Karpas-422 (cell line): ENCODE measurements at regions not wholly inside any gene's neighbourhood (a gene's known extent, or its start where the extent isn't known, plus 50 kb on each side); places are given as distances from the start of the nearest gene placed in this dataset.

Source experiments
- DNase-seq: peaks from one replicate; pipeline ENCODE4 v3.0.0-alpha.2; 2015
- H2AFZ ChIP-seq: fragments of 200-600 bp; sonication (generic); 2 replicates; pipeline ENCODE4 v1.6.1; 2014; ENCODE audit warnings: antibody characterized with exemption, low read length, mixed read lengths
- H3K27ac ChIP-seq: fragments of 200-600 bp; sonication (generic); 2 replicates; pipeline ENCODE4 v1.5.1; 2014; ENCODE audit warnings: mild to moderate bottlenecking, low read length, moderate library complexity
- H3K27me3 ChIP-seq: fragments of 200-600 bp; sonication (generic); 2 replicates; pipeline ENCODE4 v1.6.1; 2014; ENCODE audit warnings: low read length, mixed read lengths
- H3K36me3 ChIP-seq: fragments of 200-600 bp; sonication (generic); 2 replicates; pipeline ENCODE4 v1.6.1; 2014; ENCODE audit warnings: low read length, mixed read lengths; ENCODE audit not compliant: insufficient read depth
- H3K4me1 ChIP-seq: fragments of 200-600 bp; sonication (generic); 2 replicates; pipeline ENCODE4 v1.6.1; 2014; ENCODE audit warnings: mild to moderate bottlenecking, low read length, mixed read lengths
- H3K4me2 ChIP-seq: fragments of 200-600 bp; sonication (generic); 2 replicates; pipeline ENCODE4 v1.6.1; 2014; ENCODE audit warnings: low read length, low read depth, mild to moderate bottlenecking; ENCODE audit not compliant: poor library complexity, severe bottlenecking
- H3K4me3 ChIP-seq: fragments of 200-600 bp; sonication (generic); 2 replicates; pipeline ENCODE4 v1.5.1; 2014; ENCODE audit warnings: mild to moderate bottlenecking, antibody characterized with exemption, low read length, mixed read lengths
- H3K79me2 ChIP-seq: fragments of 200-600 bp; sonication (generic); 2 replicates; pipeline ENCODE4 v1.6.1; 2014; ENCODE audit warnings: mild to moderate bottlenecking, low read length, mixed read lengths
- H3K9ac ChIP-seq: fragments of 200-600 bp; sonication (generic); 2 replicates; pipeline ENCODE4 v1.6.0; 2014; ENCODE audit warnings: low read length
- H3K9me2 ChIP-seq: fragments of 200-600 bp; sonication (generic), shearing (Covaris generic); replicated peaks from 2 replicates; pipeline ENCODE4 v1.6.0; 2014; ENCODE audit warnings: mild to moderate bottlenecking, low read length, moderate library complexity; ENCODE audit not compliant: insufficient read depth
- H3K9me3 ChIP-seq: fragments of 300-700, 200-600 bp; sonication (generic); 2 replicates; pipeline ENCODE4 v1.6.1; 2014; ENCODE audit warnings: low read length, mixed read lengths
- H4K20me1 ChIP-seq: fragments of 200-600 bp; sonication (generic); 2 replicates; pipeline ENCODE4 v1.6.1; 2014; ENCODE audit warnings: mild to moderate bottlenecking, antibody characterized with exemption, low read length, low read depth; ENCODE audit not compliant: insufficient read depth

DNA sequence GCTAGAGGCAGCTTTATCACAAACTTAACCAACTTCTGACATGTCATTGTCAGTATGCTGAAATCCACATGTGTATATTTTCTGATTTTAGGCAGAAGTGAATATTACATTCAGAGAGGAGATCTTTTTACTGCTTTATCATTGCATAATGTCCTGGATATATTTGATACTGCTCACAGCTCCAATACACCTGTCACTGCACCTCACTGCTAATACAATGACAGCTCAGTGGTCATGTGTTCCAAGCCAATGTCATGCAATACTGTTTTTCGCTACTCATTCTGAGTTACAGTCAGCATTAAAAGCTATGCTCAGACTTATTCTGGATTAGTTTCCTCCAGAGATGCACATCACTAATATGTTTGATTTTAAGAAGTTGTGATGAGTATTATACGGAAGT, 1604.6 kb downstream of the HACE1 start:
- Histone ChIP-seq H3K27ac (no peak overlapping the region), H2AFZ (no peak overlapping the region), H3K79me2 (no peaks in the 10 kb centered on the region), H3K9me3 (no peaks in the 10 kb centered on the region; the same call in 1 of the 2 replicates), H3K36me3 (no peaks in the 10 kb centered on the region), H3K9ac (no peak overlapping the region), H4K20me1 (no peaks in the 10 kb centered on the region), H3K9me2 (no peaks in the 10 kb centered on the region), H3K27me3 (no peaks in the 10 kb centered on the region), H3K4me1 (no peaks in the 10 kb centered on the region), H3K4me3 (no peak overlapping the region), H3K4me2 (no peak overlapping the region)
- no peak for DNase-seq

DNA sequence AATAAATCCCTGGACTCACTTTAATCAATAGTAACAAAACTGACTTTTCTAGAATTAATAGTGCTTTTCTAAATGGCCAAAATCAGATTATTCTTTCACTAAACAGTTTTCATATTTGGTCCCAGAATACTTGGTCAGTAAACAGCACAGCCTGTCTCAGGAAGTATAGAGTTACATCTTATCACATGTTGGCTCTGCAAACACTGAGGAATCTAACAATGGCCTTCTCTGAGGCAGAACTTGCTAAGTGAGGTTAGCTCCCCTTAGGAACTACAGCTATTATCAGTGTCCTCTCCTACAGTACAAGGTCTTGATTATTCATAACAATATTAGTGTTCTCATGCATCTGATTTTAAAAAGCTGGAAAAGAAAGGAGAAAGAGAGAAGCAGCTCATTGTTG, 1622.8 kb downstream of the HACE1 start:
- H3K9me2 ChIP-seq, result no peaks in the 10 kb centered on the region

DNA sequence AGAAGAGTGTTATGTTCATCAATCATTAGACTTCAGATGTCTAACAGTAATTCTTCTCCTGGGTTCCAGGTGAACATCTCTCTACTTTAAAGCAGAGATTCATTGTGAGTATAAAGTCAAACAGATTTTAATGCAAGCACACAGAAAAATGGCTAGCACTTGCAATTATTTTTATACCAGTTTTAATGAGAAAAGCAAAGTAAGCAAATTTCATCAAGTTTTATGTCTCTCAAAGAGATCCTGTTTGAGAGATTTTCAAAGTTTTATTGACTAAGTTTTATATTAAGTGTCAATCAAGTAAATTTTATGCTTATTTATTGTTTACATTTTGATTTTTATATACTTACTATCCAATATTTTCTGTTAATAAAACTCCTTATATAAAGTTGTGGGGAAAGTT, 1628.5 kb downstream of the HACE1 start:
- no peak overlapping the region for H3K9ac ChIP-seq
- H3K79me2 ChIP-seq, result no peaks in the 10 kb centered on the region
- H3K4me2 ChIP-seq, result no peak overlapping the region
- H3K27ac ChIP-seq, result no peak overlapping the region
- no peak overlapping the region for H3K4me3 ChIP-seq
- no peak overlapping the region for H2AFZ ChIP-seq
- no peaks in the 10 kb centered on the region for H3K27me3 ChIP-seq
- no peaks in the 10 kb centered on the region for H4K20me1 ChIP-seq
- H3K4me1 ChIP-seq, result no peaks in the 10 kb centered on the region
- no peak for DNase-seq
- no peaks in the 10 kb centered on the region for H3K9me2 ChIP-seq
- no peaks in the 10 kb centered on the region for H3K36me3 ChIP-seq
- H3K9me3 ChIP-seq, result 0 out of 2 replicates have a peak, but pooled peaks cover 8% of the 10 kb centered on the region

More for the DNA sequence above, 1622.8 kb downstream of the HACE1 start:
- no peak for DNase-seq
- Histone ChIP-seq H2AFZ (no peak overlapping the region), H3K27me3 (no peaks in the 10 kb centered on the region), H3K9ac (no peak overlapping the region), H3K36me3 (no peaks in the 10 kb centered on the region), H4K20me1 (no peaks in the 10 kb centered on the region), H3K9me3 (no peaks in the 10 kb centered on the region), H3K79me2 (no peaks in the 10 kb centered on the region), H3K4me2 (no peak overlapping the region), H3K4me3 (no peak overlapping the region), H3K27ac (no peak overlapping the region), H3K4me1 (no peaks in the 10 kb centered on the region)

- no peak overlapping the region for H2AFZ ChIP-seq
- no peak for DNase-seq
- H3K9me3 ChIP-seq, result peaks cover 3% of the 10 kb centered on the region; the same call in 1 of the 2 replicates
- H3K27ac ChIP-seq, result no peak overlapping the region
- H3K9ac ChIP-seq, result no peak overlapping the region
- no peak overlapping the region for H3K4me2 ChIP-seq
- no peak overlapping the region for H3K4me3 ChIP-seq
- no peaks in the 10 kb centered on the region for H3K4me1 ChIP-seq
- no peaks in the 10 kb centered on the region for H3K36me3 ChIP-seq
- H3K79me2 ChIP-seq, result no peaks in the 10 kb centered on the region
- no peaks in the 10 kb centered on the region for H4K20me1 ChIP-seq
- no peaks in the 10 kb centered on the region for H3K27me3 ChIP-seq
- 0 out of 2 replicates have a peak, but pooled peaks cover 3% of the 10 kb centered on the region for H3K9me2 ChIP-seq
These were observed 1643.9 kb downstream of the HACE1 start for GRCh38 chr6:103215847-103216246.

DNA sequence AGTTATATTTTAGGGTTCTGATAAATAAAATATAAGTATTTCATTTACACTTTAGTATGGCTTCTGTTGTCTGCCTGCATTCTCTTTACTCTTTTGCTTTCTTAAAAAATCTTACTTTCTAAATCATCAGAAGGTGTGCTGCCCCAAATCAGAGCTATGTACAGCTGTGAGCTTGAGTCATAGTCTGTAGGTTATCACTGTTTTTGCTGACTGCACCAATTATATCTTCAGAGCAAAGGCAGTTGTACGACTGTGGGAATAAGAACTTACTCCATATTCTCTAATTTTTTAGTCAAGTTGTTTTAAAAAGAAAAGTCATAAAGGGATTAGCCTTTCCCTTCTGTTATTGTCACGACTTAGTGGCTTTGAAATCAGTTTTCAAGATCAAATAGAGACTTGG, 1649.0 kb downstream of the HACE1 start:
- Histone ChIP-seq H3K9me2 (no peaks in the 10 kb centered on the region), H3K27ac (no peak overlapping the region), H3K4me1 (no peaks in the 10 kb centered on the region), H3K27me3 (no peaks in the 10 kb centered on the region), H3K4me2 (no peak overlapping the region), H4K20me1 (no peaks in the 10 kb centered on the region), H2AFZ (no peak overlapping the region), H3K36me3 (no peaks in the 10 kb centered on the region), H3K9me3 (no peaks in the 10 kb centered on the region), H3K9ac (no peak overlapping the region), H3K79me2 (no peaks in the 10 kb centered on the region), H3K4me3 (no peak overlapping the region)
- no peak for DNase-seq

GRCh38 chr6:103198386-103198785, 1661.3 kb downstream of the HACE1 start:
- Histone ChIP-seq H3K9me3 (no peaks in the 10 kb centered on the region), H3K36me3 (no peaks in the 10 kb centered on the region), H3K9me2 (no peaks in the 10 kb centered on the region), H3K27me3 (no peaks in the 10 kb centered on the region), H3K4me2 (no peak overlapping the region), H3K9ac (no peak overlapping the region), H4K20me1 (no peaks in the 10 kb centered on the region), H3K79me2 (no peaks in the 10 kb centered on the region), H2AFZ (no peak overlapping the region), H3K27ac (no peak overlapping the region), H3K4me3 (no peak overlapping the region), H3K4me1 (no peaks in the 10 kb centered on the region)
- no peak for DNase-seq

DNA sequence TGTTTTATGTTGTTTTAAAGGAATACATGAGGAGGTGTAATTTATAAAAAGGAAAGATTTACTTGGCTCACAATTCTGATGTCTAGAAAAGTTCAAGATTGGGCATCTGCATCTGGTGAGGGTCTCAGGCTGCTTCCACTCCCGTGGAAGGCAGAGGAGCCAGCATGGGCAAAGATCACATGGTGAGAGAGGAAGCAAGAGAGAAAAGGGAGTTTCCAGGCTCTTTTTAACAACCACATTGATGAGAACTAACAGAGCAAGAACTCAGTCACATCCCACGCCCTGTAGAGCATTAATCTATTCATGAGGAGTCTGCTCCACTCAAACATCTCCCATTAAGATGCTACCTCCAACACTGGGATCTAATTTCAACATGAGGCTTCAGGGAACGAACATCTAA, 1666.3 kb downstream of the HACE1 start:
- Histone ChIP-seq H3K4me1 (no peaks in the 10 kb centered on the region; the same call in 1 of the 2 replicates), H3K79me2 (no peaks in the 10 kb centered on the region), H3K27ac (no peak overlapping the region), H2AFZ (no peak overlapping the region), H3K9ac (no peak overlapping the region), H3K4me2 (no peak overlapping the region), H3K9me3 (no peaks in the 10 kb centered on the region), H4K20me1 (no peaks in the 10 kb centered on the region), H3K4me3 (no peak overlapping the region), H3K9me2 (no peaks in the 10 kb centered on the region), H3K27me3 (no peaks in the 10 kb centered on the region), H3K36me3 (no peaks in the 10 kb centered on the region)
- DNase-seq, result no peak

DNA sequence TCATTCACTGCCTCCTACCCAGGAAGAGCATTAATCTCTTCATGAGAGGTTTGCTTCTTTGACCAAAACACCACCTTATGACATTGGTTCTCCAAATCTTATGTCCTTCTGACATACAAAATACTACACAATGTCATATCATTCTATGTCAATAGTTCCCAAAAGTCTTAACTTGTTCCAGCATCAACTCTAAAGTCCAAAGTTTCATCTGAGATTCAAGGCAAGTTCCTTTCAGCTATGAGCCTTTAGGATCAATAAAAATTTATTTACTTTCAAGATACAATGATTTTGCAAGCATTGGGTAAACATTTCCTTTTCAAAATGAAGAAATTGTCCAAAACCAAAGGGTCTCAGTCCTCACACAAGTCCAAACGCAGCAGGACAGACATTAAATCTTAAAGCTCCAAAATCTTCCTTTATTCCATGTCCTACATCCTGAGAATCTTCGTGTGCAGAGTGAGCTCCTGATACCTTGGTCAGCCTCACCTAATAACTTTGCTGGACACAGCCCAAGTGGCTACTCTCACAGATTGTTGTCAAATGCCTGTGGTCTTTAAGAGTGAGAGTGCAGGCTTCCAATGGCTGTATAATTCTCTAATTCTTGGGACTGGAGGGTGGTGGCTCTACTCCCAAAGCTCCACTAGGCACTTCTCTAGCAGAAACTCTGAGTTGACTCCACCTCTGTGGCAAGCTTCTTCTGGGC, 1668.2 kb downstream of the HACE1 start:
- no peak for DNase-seq
- H4K20me1 ChIP-seq, result no peaks in the 10 kb centered on the region
- no peaks in the 10 kb centered on the region for H3K79me2 ChIP-seq
- H3K4me2 ChIP-seq, result no peak overlapping the region
- no peaks in the 10 kb centered on the region for H3K9me3 ChIP-seq
- H3K27me3 ChIP-seq, result no peaks in the 10 kb centered on the region
- no peak overlapping the region for H3K27ac ChIP-seq
- H3K4me3 ChIP-seq, result no peak overlapping the region
- no peaks in the 10 kb centered on the region for H3K9me2 ChIP-seq
- H3K4me1 ChIP-seq, result no peaks in the 10 kb centered on the region; the same call in 1 of the 2 replicates
- H2AFZ ChIP-seq, result 0 out of 2 replicates have a peak overlapping the region, but pooled peaks have one; percentile 38
- H3K36me3 ChIP-seq, result no peaks in the 10 kb centered on the region
- no peak overlapping the region for H3K9ac ChIP-seq
